Adipose tissue (tissue), 3 donors: ENCODE measurements at regions not wholly inside any gene's neighbourhood (a gene's known extent, or its start where the extent isn't known, plus 50 kb on each side); places are given as distances from the start of the nearest gene placed in this dataset.
"Not testable (repeated sequence)": the region's sequence is repeated elsewhere in the genome, so short reads cannot be mapped to it uniquely, and the experiment has no call there.

Experiments
- H3K27ac ChIP-seq: one replicate; pipeline ENCODE4 v1.5.1; 2013; ENCODE audit warnings: low read depth, low read length
- WGBS, 3 donors: extraction: QIAGEN DNeasy Blood & Tissue Kit; methylation state at CpG; one replicate each; pipeline ENCODE4 v1.1.7; 2013; 5-methylcytosine and 5-hydroxymethylcytosine counted together
- donor health status: healthy with polysubstance abuse.
- donor health status: Bipolar disorder and iron deficiency.
- donor health status: healthy.

- H3K27ac ChIP-seq: no peak overlapping the region
- WGBS, 3 donors: 55 to 89% (median 81%) methylated on average over 4 of the region's 4 CpGs
Observed at GRCh38 chr5:67879620-67880510, 335.7 kb upstream of the PIK3R1 start.

GRCh38 chr5:67878933-67879332 lies 336.6 kb upstream of the PIK3R1 start:
- 57 to 86% (median 67%) methylated on average over 1 of the region's 1 CpG for WGBS, 3 donors
- H3K27ac ChIP-seq: no peak overlapping the region

GRCh38 chr5:67876371-67876770 lies 339.2 kb upstream of the PIK3R1 start:
- no peak overlapping the region for H3K27ac ChIP-seq

GRCh38 chr5:67875601-67876000 lies 340.0 kb upstream of the PIK3R1 start:
- 75 to 92% (median 84%) methylated on average over 3 of the region's 3 CpGs for WGBS, 3 donors
- no peak overlapping the region for H3K27ac ChIP-seq

GRCh38 chr5:67873935-67874334 lies 341.6 kb upstream of the PIK3R1 start:
- H3K27ac ChIP-seq: no peak overlapping the region

GRCh38 chr5:67870662-67871061 lies 344.9 kb upstream of the PIK3R1 start:
- WGBS, 3 donors: 52 to 71% (median 60%) methylated on average over 3 of the region's 3 CpGs
- H3K27ac ChIP-seq: no peak overlapping the region

- not testable (repeated sequence) for H3K27ac ChIP-seq
- WGBS, 3 donors: 52 to 80% (median 63%) methylated on average over 1 of the region's 1 CpG
Observed at GRCh38 chr5:67864335-67864734, 351.2 kb upstream of the PIK3R1 start.

GRCh38 chr5:67858471-67859031 lies 357.0 kb upstream of the PIK3R1 start:
- H3K27ac ChIP-seq: no peak overlapping the region
- 86 to 96% (median 95%) methylated on average over 5 of the region's 5 CpGs for WGBS, 3 donors

GRCh38 chr5:67857502-67857901 lies 358.1 kb upstream of the PIK3R1 start:
- WGBS, 3 donors: 91 to 98% (median 96%) methylated on average over 1 of the region's 1 CpG
- H3K27ac ChIP-seq: no peak overlapping the region

- H3K27ac ChIP-seq: no peak overlapping the region
- 86 to 87% (median 86%) methylated on average over 5 of the region's 5 CpGs for WGBS, 3 donors
Observed at GRCh38 chr5:67855523-67855922, 360.0 kb upstream of the PIK3R1 start.

- H3K27ac ChIP-seq: not testable (repeated sequence)
- 92 to 94% (median 93%) methylated on average over 5 of the region's 5 CpGs for WGBS, 3 donors
Observed at GRCh38 chr5:67850906-67851305, 364.6 kb upstream of the PIK3R1 start.

- WGBS, 3 donors: 88 to 90% (median 90%) methylated on average over 3 of the region's 3 CpGs
Observed at GRCh38 chr5:67844924-67845323, 370.6 kb upstream of the PIK3R1 start.

GRCh38 chr5:67842806-67843205 lies 372.8 kb upstream of the PIK3R1 start:
- H3K27ac ChIP-seq: no peak overlapping the region
- WGBS, 3 donors: 67 to 88% (median 81%) methylated on average over 3 of the region's 3 CpGs

More at GRCh38 chr5:67844924-67845323, 370.6 kb upstream of the PIK3R1 start:
- no peak overlapping the region for H3K27ac ChIP-seq

GRCh38 chr5:67837225-67837624 lies 378.3 kb upstream of the PIK3R1 start:
- WGBS, 3 donors: 90 to 97% (median 97%) methylated on average over 3 of the region's 3 CpGs

GRCh38 chr5:67836496-67836895 lies 379.1 kb upstream of the PIK3R1 start:
- WGBS, 3 donors: 50 to 72% (median 56%) methylated on average over 1 of the region's 1 CpG
- not testable (repeated sequence) for H3K27ac ChIP-seq

More at GRCh38 chr5:67837225-67837624, 378.3 kb upstream of the PIK3R1 start:
- not testable (repeated sequence) for H3K27ac ChIP-seq

- 47 to 98% (median 83%) methylated on average over 1 of the region's 1 CpG for WGBS, 3 donors
Observed at GRCh38 chr5:67831048-67831447, 384.5 kb upstream of the PIK3R1 start.

GRCh38 chr5:67827541-67827940 lies 388.0 kb upstream of the PIK3R1 start:
- WGBS, 3 donors: 84 to 90% (median 85%) methylated on average over 7 of the region's 7 CpGs
- H3K27ac ChIP-seq: no peak overlapping the region

More at GRCh38 chr5:67831048-67831447, 384.5 kb upstream of the PIK3R1 start:
- H3K27ac ChIP-seq: no peak overlapping the region

- 64 to 81% (median 79%) methylated on average over 3 of the region's 3 CpGs for WGBS, 3 donors
Observed at GRCh38 chr5:67824852-67825251, 390.7 kb upstream of the PIK3R1 start.

GRCh38 chr5:67817652-67818051 lies 397.9 kb upstream of the PIK3R1 start:
- 93 to 96% (median 95%) methylated on average over 14 of the region's 14 CpGs for WGBS, 3 donors
- H3K27ac ChIP-seq: no peak overlapping the region

More at GRCh38 chr5:67824852-67825251, 390.7 kb upstream of the PIK3R1 start:
- no peak overlapping the region for H3K27ac ChIP-seq

- H3K27ac ChIP-seq: no peak overlapping the region
Observed at GRCh38 chr5:67816456-67816855, 399.1 kb upstream of the PIK3R1 start.
